ENCODE measurements at regions not wholly inside any gene's neighbourhood (a gene's known extent, or its start where the extent isn't known, plus 50 kb on each side); places are given as distances from the start of the nearest gene placed in this dataset.

GRCh38 chr11:13193613-13194012 lies 84.0 kb upstream of the BMAL1 start:
- TF ChIP-seq POLR2A (IDR thresholded peaks at IDR 0.05) (no peak), EP300 (IDR thresholded peaks at IDR 0.05) (no peak), CTCF (IDR thresholded peaks at IDR 0.05) (no peak)
